HCT116 (cell line): ENCODE measurements at regions not wholly inside any gene's neighbourhood (a gene's known extent, or its start where the extent isn't known, plus 50 kb on each side); places are given as distances from the start of the nearest gene placed in this dataset.

Source experiments
- ATAC-seq: fragments of 200-7000 bp; cut with Tn5 transposase; 2 replicates; pipeline ENCODE4 v1.9.1; 2020; ENCODE audit warnings: mild to moderate bottlenecking, moderate library complexity
- BruUV-seq: library from RNA; stranded (reverse); fragments of 400-500 nt; replicated peaks from 2 replicates; lab custom pipeline; 2021; lab: Mats Ljungman, UMichigan
- CTCF ChIA-PET: fragments of 300-600 bp; sonication (Branson Sonifier 250); formaldehyde crosslinking; loops from one replicate; lab custom pipeline; 2021; ENCODE audit warnings: antibody characterized with exemption; lab: Charles Lee
- POLR2A ChIA-PET: fragments of 300-600, 350-600 bp; sonication (Branson Sonifier 250); formaldehyde crosslinking; loops from one replicate; lab custom pipeline; 2021; ENCODE audit warnings: antibody characterized with exemption; lab: Charles Lee
- RAD21 ChIA-PET, 2 experiments: fragments of 300-600 bp; sonication (Branson Sonifier 250); formaldehyde crosslinking; loops; one replicate each; lab custom pipeline; 2023; ENCODE audit warnings: low total read pairs in 2 of 2; ENCODE audit not compliant: uncharacterized antibody in 2 of 2, unreplicated experiment in 2 of 2, low non-redundant PET in 1 of 2; lab: Charles Lee
- DNase-seq: peaks from one replicate; pipeline ENCODE4 v3.0.0-alpha.2; 2010; ENCODE audit warnings: low read depth, low spot score
- H2AFZ ChIP-seq: fragments of 200-600 bp; shearing (Covaris generic), sonication (generic); 2 replicates; pipeline ENCODE4 v1.6.1; 2017; ENCODE audit warnings: low read depth, mixed run types, mixed read lengths, antibody characterized with exemption, low read length; ENCODE audit not compliant: poor library complexity, severe bottlenecking
- H3K27ac ChIP-seq: 2 replicates; pipeline ENCODE4 v1.5.1; 2012; ENCODE audit warnings: low read depth, low read length
- H3K27me3 ChIP-seq: fragments of 200-600 bp; sonication (generic); 2 replicates; pipeline ENCODE4 v1.6.1; 2016; ENCODE audit warnings: mixed run types, low read length, mixed read lengths; ENCODE audit not compliant: insufficient read depth
- H3K36me3 ChIP-seq, 2 experiments: fragments of 200-500 bp in 1 of 2; fragments of 200-600 bp in 1 of 2; sonication (Bioruptor generic) in 1 of 2; sonication (generic) in 1 of 2; 2 replicates each; pipeline versions ENCODE4 v1.5.1 to v1.6.1; 2014 to 2016; ENCODE audit warnings: low read length in 2 of 2, inconsistent platforms in 1 of 2, mixed read lengths in 1 of 2, mixed run types in 1 of 2; ENCODE audit not compliant: insufficient read depth in 2 of 2, control insufficient read depth in 1 of 2
- H3K4me1 ChIP-seq, 2 experiments: fragments of 200-600 bp in 1 of 2; sonication (generic) in 1 of 2; 2 replicates each; pipeline versions ENCODE4 v1.5.1 to v1.6.1; 2012 to 2017; ENCODE audit warnings: low read length in 2 of 2, inconsistent platforms in 1 of 2, mild to moderate bottlenecking in 1 of 2, mixed read lengths in 1 of 2, mixed run types in 1 of 2, moderate library complexity in 1 of 2; ENCODE audit not compliant: insufficient read depth in 2 of 2, control insufficient read depth in 1 of 2
- H3K4me2 ChIP-seq: fragments of 200-600 bp; sonication (generic); 2 replicates; pipeline ENCODE4 v1.6.1; 2017; ENCODE audit warnings: mixed run types, low read length, mixed read lengths
- H3K4me3 ChIP-seq, 2 experiments: fragments of 200-600 bp in 1 of 2; sonication (generic) in 1 of 2; replicated peaks in 1 of 2; 2 replicates each; pipeline ENCODE4 v1.5.1; 2011 to 2016; ENCODE audit warnings: low read length in 2 of 2, control low read depth in 1 of 2, low read depth in 1 of 2, mild to moderate bottlenecking in 1 of 2, mixed read lengths in 1 of 2, mixed run types in 1 of 2
- H3K79me2 ChIP-seq: fragments of 200-600 bp; sonication (generic); 2 replicates; pipeline ENCODE4 v1.6.1; 2017; ENCODE audit warnings: mild to moderate bottlenecking, mixed run types, low read length, moderate library complexity, mixed read lengths; ENCODE audit not compliant: insufficient read depth
- H3K9ac ChIP-seq: fragments of 200-600 bp; sonication (generic); 2 replicates; pipeline ENCODE4 v1.6.1; 2016; ENCODE audit warnings: low read length, mixed read lengths
- H3K9me2 ChIP-seq: fragments of 200-600 bp; sonication (generic), shearing (Covaris generic); 2 replicates; pipeline ENCODE4 v1.6.1; 2017; ENCODE audit warnings: mixed run types, mild to moderate bottlenecking, moderate library complexity; ENCODE audit not compliant: insufficient read depth
- H3K9me3 ChIP-seq, 2 experiments: fragments of 200-500 bp in 1 of 2; fragments of 200-600 bp in 1 of 2; sonication (Bioruptor generic) in 1 of 2; sonication (generic) in 1 of 2; 2 replicates each; pipeline ENCODE4 v1.6.1; 2014 to 2017; ENCODE audit warnings: low read length in 2 of 2, mixed read lengths in 2 of 2, inconsistent platforms in 1 of 2, low read depth in 1 of 2, mild to moderate bottlenecking in 1 of 2, mixed run types in 1 of 2, moderate library complexity in 1 of 2; ENCODE audit not compliant: control insufficient read depth in 1 of 2, insufficient read depth in 1 of 2
- H4K20me1 ChIP-seq: fragments of 200-600 bp; sonication (generic), shearing (Covaris generic); 2 replicates; pipeline ENCODE4 v1.6.1; 2017; ENCODE audit warnings: mixed run types, mild to moderate bottlenecking, moderate library complexity; ENCODE audit not compliant: insufficient read depth
- EGR1 ChIP-seq: IDR thresholded peaks from 2 replicates; pipeline ENCODE4 v1.6.1; 2012; ENCODE audit warnings: low read depth
- ELF1 ChIP-seq: IDR thresholded peaks from 2 replicates; pipeline ENCODE4 v1.6.1; 2012; ENCODE audit warnings: low read depth, borderline replicate concordance
- FOSL1 ChIP-seq: IDR thresholded peaks from 2 replicates; pipeline ENCODE4 v1.6.1; 2012; ENCODE audit warnings: low read depth
- RAD21 ChIP-seq: IDR thresholded peaks from 2 replicates; pipeline ENCODE4 v1.6.1; 2012; ENCODE audit warnings: low read depth, mild to moderate bottlenecking
- SP1 ChIP-seq: IDR thresholded peaks from 2 replicates; pipeline ENCODE4 v1.6.1; 2012; ENCODE audit warnings: low read depth
- SRF ChIP-seq: IDR thresholded peaks from 2 replicates; pipeline ENCODE4 v1.6.1; 2012; ENCODE audit warnings: low read depth
- TCF7L2 ChIP-seq: IDR thresholded peaks from 2 replicates; pipeline ENCODE4 v1.7.0; 2011; ENCODE audit warnings: borderline replicate concordance, inconsistent platforms; ENCODE audit not compliant: insufficient read depth, insufficient read length; ENCODE audit errors: extremely low read depth
- YY1 ChIP-seq: IDR thresholded peaks from 2 replicates; pipeline ENCODE4 v1.6.1; 2011; ENCODE audit warnings: low read length, low read depth, moderate library complexity, mild to moderate bottlenecking; ENCODE audit not compliant: insufficient replicate concordance; ENCODE audit errors: extremely low read depth
- intact Hi-C: fragments of 100-400 bp; cut with micrococcal nuclease; formaldehyde crosslinking; loops from 2 replicates; pipeline ENCODE4 v1.10.0; 2022
- TF ChIP-seq, protein P1 (sequence below): IDR thresholded peaks from 2 replicates; pipeline ENCODE4 v1.6.1; 2012
- TF ChIP-seq, protein P2 (sequence below): IDR thresholded peaks from 2 replicates; pipeline ENCODE4 v1.6.1; 2012

- no peaks in the 10 kb centered on the region for H3K27me3 ChIP-seq
- DNase-seq (no peak), ATAC-seq (no peak)
- H3K79me2 ChIP-seq, result no peaks in the 10 kb centered on the region
- POLR2A ChIA-PET, result interaction anchor here (1.6 kb wide), 1 partner anchor 55 kb away, joined by 5 read pairs; the partner anchor contains the start of gene NR2F2
- peak; percentile 33; the same call in 1 of the 2 replicates for TF ChIP-seq SRF
- peak; percentile 36; the same call in 1 of the 2 replicates for TF ChIP-seq SP1
- TF ChIP-seq, protein P1, sequence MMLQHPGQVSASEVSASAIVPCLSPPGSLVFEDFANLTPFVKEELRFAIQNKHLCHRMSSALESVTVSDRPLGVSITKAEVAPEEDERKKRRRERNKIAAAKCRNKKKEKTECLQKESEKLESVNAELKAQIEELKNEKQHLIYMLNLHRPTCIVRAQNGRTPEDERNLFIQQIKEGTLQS, result no peak
- TF ChIP-seq FOSL1, result peak; percentile 29; the same call in 1 of the 2 replicates
- H4K20me1 ChIP-seq, result no peaks in the 10 kb centered on the region
- intact Hi-C loops, result loop anchor here (10.0 kb wide), 1 partner anchor 720 kb away; no protein-coding TSS in a partner anchor
- BruUV-seq, result no TSS peak
- CTCF ChIA-PET, result interaction anchor here (1.6 kb wide), 1 partner anchor 52 kb away, joined by 6 read pairs; no protein-coding TSS in a partner anchor
- peak overlapping the region; percentile 74 for H3K4me2 ChIP-seq
- peaks cover 52 to 76% of the 10 kb centered on the region in 2 experiments for H3K4me1 ChIP-seq
- H3K9me2 ChIP-seq, result no peaks in the 10 kb centered on the region
- RAD21 ChIA-PET, result no interaction called here
- no peak overlapping the region for H2AFZ ChIP-seq
- H3K36me3 ChIP-seq, result no peaks in the 10 kb centered on the region
- H3K27ac ChIP-seq, result peak overlapping the region; percentile 83; the same call in 1 of the 2 replicates
- H3K9ac ChIP-seq, result peak overlapping the region; percentile 49
- no peaks in the 10 kb centered on the region for H3K9me3 ChIP-seq
- peak overlapping the region in 1 of 2 experiments; percentile 17; a peak in 1 of 4 replicates for H3K4me3 ChIP-seq
Observed at GRCh38 chr15:96274698-96275097, 55.8 kb upstream of the NR2F2 start.

DNA sequence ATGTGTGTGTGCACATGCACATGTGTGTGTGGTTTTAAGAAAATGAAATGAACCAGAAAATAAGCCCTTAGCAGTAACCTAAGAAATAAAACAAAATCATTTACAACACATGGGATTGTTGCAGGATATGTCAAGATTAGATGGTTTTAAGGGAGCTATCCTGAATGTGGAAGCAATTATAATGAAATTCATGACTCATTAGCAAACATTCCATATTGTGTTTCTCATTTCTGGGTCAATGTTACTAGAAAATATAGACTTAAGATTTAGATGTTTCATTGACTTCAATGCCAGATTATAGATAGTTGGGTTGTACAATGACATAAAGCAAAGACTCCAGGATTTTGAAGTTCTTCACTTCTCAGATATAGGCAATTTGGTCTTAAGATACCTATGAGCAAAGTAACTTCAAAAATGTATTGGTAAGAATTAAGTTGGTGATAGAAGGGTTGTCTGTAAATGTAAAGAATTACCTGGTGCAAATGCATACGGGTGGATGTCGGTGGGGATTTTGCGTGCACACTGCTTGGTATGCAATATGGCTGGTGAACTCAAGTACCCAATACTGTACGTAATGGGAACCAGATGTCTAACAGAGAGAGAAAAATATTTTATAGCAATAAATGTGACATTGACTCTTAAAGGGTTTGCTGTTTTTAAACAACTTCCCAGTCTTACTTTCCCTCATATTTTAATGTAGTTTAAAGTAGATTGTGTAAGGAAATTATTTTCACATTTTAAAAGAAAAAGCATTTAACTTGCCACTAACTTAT, 53.9 kb upstream of the NR2F2 start:
- ChIA-PET RAD21 (no interaction called here), CTCF (interaction anchor here (1.1 kb wide), 1 partner anchor 50 kb away, joined by 3 read pairs; no protein-coding TSS in a partner anchor), POLR2A (interaction anchor here (1.2 kb wide), 1 partner anchor 11 kb away, joined by 3 read pairs; no protein-coding TSS in a partner anchor)
- Histone ChIP-seq H2AFZ (no peak overlapping the region), H3K9me2 (no peaks in the 10 kb centered on the region), H3K27ac (no peak overlapping the region), H3K9me3 (no peaks in the 10 kb centered on the region), H3K9ac (no peak overlapping the region; the same call in 1 of the 2 replicates), H3K36me3 (no peaks in the 10 kb centered on the region), H3K27me3 (no peaks in the 10 kb centered on the region), H4K20me1 (no peaks in the 10 kb centered on the region), H3K79me2 (no peaks in the 10 kb centered on the region)
- intact Hi-C loops, result loop anchor here (10.0 kb wide), 1 partner anchor 722 kb away; no protein-coding TSS in a partner anchor
- BruUV-seq, result no TSS peak
- no peak for TF ChIP-seq RAD21
- no peak for TF ChIP-seq FOSL1
- no peak for TF ChIP-seq ELF1
- no peak for TF ChIP-seq YY1
- TF ChIP-seq, protein P2, sequence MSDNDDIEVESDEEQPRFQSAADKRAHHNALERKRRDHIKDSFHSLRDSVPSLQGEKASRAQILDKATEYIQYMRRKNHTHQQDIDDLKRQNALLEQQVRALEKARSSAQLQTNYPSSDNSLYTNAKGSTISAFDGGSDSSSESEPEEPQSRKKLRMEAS, result no peak
- no peak for TF ChIP-seq TCF7L2
- no peak for TF ChIP-seq EGR1
- no peak for TF ChIP-seq SRF
- TF ChIP-seq, all 23 proteins: peak for 0
- Histone ChIP-seq H3K4me2 (peak overlapping the region; percentile 22), H3K4me3 (no peak overlapping the region), H3K4me1 (peaks cover 40 to 57% of the 10 kb centered on the region in 2 experiments)
- ATAC-seq (no peak), DNase-seq (no peak)
